KMS-11 (cell line): ENCODE measurements at regions not wholly inside any gene's neighbourhood (a gene's known extent, or its start where the extent isn't known, plus 50 kb on each side); places are given as distances from the start of the nearest gene placed in this dataset.

Experiments used
- H2AFZ ChIP-seq: fragments of 200-600 bp; sonication (generic); 2 replicates; pipeline ENCODE4 v1.6.1; 2016; ENCODE audit warnings: antibody characterized with exemption, mixed run types, low read depth
- H3K27ac ChIP-seq: fragments of 200-600 bp; sonication (generic); 2 replicates; pipeline ENCODE4 v1.6.1; 2016; ENCODE audit warnings: mild to moderate bottlenecking, mixed run types
- H3K27me3 ChIP-seq: fragments of 200-600 bp; sonication (generic); 2 replicates; pipeline ENCODE4 v1.6.1; 2017; ENCODE audit warnings: mild to moderate bottlenecking, low read depth, mixed run types, moderate library complexity; ENCODE audit not compliant: insufficient read depth
- H3K36me3 ChIP-seq: fragments of 200-600 bp; sonication (generic); 2 replicates; pipeline ENCODE4 v1.6.1; 2017; ENCODE audit warnings: mild to moderate bottlenecking, mixed run types; ENCODE audit not compliant: insufficient read depth
- H3K4me1 ChIP-seq: fragments of 200-600 bp; sonication (generic); 2 replicates; pipeline ENCODE4 v1.6.1; 2016; ENCODE audit warnings: mild to moderate bottlenecking, low read depth, mixed run types; ENCODE audit not compliant: poor library complexity, severe bottlenecking
- H3K4me2 ChIP-seq: fragments of 200-600 bp; sonication (generic); 2 replicates; pipeline ENCODE4 v1.7.0; 2016; ENCODE audit warnings: mild to moderate bottlenecking, mixed run types
- H3K4me3 ChIP-seq: fragments of 200-600 bp; sonication (generic); IDR thresholded peaks from 2 replicates; pipeline ENCODE4 v1.6.1; 2017; ENCODE audit warnings: low read depth, low read length, mixed read lengths; ENCODE audit not compliant: insufficient read depth
- H3K79me2 ChIP-seq: fragments of 200-600 bp; sonication (generic); 2 replicates; pipeline ENCODE4 v1.6.1; 2016; ENCODE audit warnings: low read depth, mixed run types; ENCODE audit not compliant: insufficient read depth
- H3K9ac ChIP-seq: fragments of 200-600 bp; sonication (generic); 2 replicates; pipeline ENCODE4 v1.6.1; 2016; ENCODE audit warnings: mild to moderate bottlenecking, mixed run types
- H4K20me1 ChIP-seq: fragments of 200-600 bp; sonication (generic); 2 replicates; pipeline ENCODE4 v1.6.1; 2016; ENCODE audit warnings: mild to moderate bottlenecking, mixed run types; ENCODE audit not compliant: insufficient read depth
- CTCF ChIP-seq: fragments of 200-600 bp; sonication (generic); conservative IDR thresholded peaks from 2 replicates; pipeline ENCODE4 v1.6.1; 2017; ENCODE audit warnings: low read depth, mild to moderate bottlenecking, antibody characterized with exemption, low read length, moderate library complexity, mixed read lengths

GRCh38 chr12:42804928-42805327 lies 215.4 kb upstream of the PRICKLE1 start:
- H4K20me1 ChIP-seq: no peaks in the 10 kb centered on the region
- H3K4me2 ChIP-seq: no peak overlapping the region
- H3K27ac ChIP-seq: no peak overlapping the region

GRCh38 chr12:42802785-42803189 lies 213.2 kb upstream of the PRICKLE1 start:
- no peak for TF ChIP-seq CTCF

More at GRCh38 chr12:42804928-42805327, 215.4 kb upstream of the PRICKLE1 start:
- H2AFZ ChIP-seq: no peak overlapping the region
- no peaks in the 10 kb centered on the region for H3K79me2 ChIP-seq
- no peak overlapping the region for H3K4me3 ChIP-seq
- no peaks in the 10 kb centered on the region for H3K4me1 ChIP-seq
- no peak for TF ChIP-seq CTCF
- H3K36me3 ChIP-seq: no peaks in the 10 kb centered on the region
- no peaks in the 10 kb centered on the region for H3K27me3 ChIP-seq
- H3K9ac ChIP-seq: no peak overlapping the region

DNA sequence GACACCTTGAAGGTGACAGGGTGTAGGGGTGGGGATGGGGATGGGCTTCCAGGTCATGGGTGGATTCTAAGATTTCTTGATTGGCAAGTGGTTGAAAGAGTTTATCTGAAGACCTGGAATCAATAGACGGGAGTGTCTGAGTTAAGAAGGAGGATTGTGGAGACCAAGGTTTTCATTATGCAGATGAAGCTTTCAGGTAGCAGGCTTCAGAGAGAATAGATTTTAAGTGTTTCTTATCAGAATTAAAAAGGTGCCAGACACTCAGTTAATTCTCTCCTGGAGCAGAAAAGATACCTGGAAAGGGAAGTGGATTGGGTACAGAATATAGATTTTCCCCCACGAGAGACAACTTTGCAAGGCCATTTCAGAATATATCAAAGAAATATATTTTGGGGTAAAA lies 211.7 kb upstream of the PRICKLE1 start:
- Histone ChIP-seq H3K27ac (no peak overlapping the region), H3K4me1 (no peaks in the 10 kb centered on the region), H3K9ac (no peak overlapping the region), H3K79me2 (no peaks in the 10 kb centered on the region), H3K4me2 (no peak overlapping the region), H3K36me3 (no peaks in the 10 kb centered on the region), H2AFZ (no peak overlapping the region), H3K4me3 (no peak overlapping the region), H4K20me1 (no peaks in the 10 kb centered on the region), H3K27me3 (no peaks in the 10 kb centered on the region)
- TF ChIP-seq CTCF: no peak

More at GRCh38 chr12:42802785-42803189, 213.2 kb upstream of the PRICKLE1 start:
- H3K27me3 ChIP-seq: no peaks in the 10 kb centered on the region
- H3K79me2 ChIP-seq: no peaks in the 10 kb centered on the region
- H2AFZ ChIP-seq: no peak overlapping the region
- no peaks in the 10 kb centered on the region for H4K20me1 ChIP-seq
- H3K27ac ChIP-seq: no peak overlapping the region
- no peak overlapping the region for H3K4me3 ChIP-seq
- H3K4me2 ChIP-seq: no peak overlapping the region
- H3K36me3 ChIP-seq: no peaks in the 10 kb centered on the region
- no peak overlapping the region for H3K9ac ChIP-seq
- H3K4me1 ChIP-seq: no peaks in the 10 kb centered on the region

DNA sequence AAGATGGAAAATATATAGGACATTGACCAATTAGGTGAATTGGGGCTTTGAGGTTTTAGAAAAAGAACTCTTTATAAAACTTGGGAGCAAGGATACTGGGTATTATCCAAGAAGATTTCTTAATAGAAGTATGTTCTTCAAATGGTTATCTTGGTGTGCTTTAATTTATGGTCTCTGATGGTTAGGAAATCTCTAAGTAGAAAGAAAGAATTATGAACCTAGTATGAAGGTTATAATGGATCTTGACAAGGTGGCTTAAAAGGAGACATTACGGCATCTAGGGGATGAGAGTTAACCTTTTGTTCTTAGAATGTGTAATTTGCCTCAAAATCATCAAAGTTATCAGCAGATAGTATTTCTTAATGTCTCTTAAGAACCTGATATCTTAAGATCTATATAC lies 210.4 kb upstream of the PRICKLE1 start:
- H4K20me1 ChIP-seq: no peaks in the 10 kb centered on the region
- TF ChIP-seq CTCF: no peak
- H3K9ac ChIP-seq: no peak overlapping the region
- H3K4me3 ChIP-seq: no peak overlapping the region
- no peak overlapping the region for H3K4me2 ChIP-seq
- no peaks in the 10 kb centered on the region for H3K79me2 ChIP-seq
- no peaks in the 10 kb centered on the region for H3K27me3 ChIP-seq
- no peak overlapping the region for H3K27ac ChIP-seq
- no peaks in the 10 kb centered on the region for H3K36me3 ChIP-seq
- H3K4me1 ChIP-seq: no peaks in the 10 kb centered on the region
- H2AFZ ChIP-seq: no peak overlapping the region
